GM21619 (cell line): ENCODE measurements at regions not wholly inside any gene's neighbourhood (a gene's known extent, or its start where the extent isn't known, plus 50 kb on each side); places are given as distances from the start of the nearest gene placed in this dataset.

Experiments
- ATAC-seq: cut with Tn5 transposase; IDR thresholded peaks from one replicate; pipeline ENCODE4 v1.9.1; 2021; ENCODE audit not compliant: unreplicated experiment

DNA sequence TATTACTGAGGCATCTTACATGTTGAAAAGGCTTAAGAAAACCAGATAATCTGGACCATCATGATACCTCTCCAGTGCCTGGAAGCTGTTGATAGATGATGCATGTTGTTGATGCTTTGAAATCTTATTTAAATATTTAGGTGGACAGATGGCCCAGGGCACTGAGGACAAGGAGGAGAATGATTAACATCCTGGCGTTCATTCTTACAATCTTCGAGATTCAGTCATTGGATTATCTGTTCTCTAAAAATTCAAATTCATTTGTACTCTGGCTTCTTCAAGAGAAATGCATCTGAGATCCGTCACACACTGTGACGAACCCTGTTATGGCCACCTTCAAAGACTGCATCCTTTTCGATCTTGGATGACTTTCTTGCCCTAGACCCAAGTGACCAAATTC is 121.3 kb upstream of the IGF1 start:
- no peak for ATAC-seq

DNA sequence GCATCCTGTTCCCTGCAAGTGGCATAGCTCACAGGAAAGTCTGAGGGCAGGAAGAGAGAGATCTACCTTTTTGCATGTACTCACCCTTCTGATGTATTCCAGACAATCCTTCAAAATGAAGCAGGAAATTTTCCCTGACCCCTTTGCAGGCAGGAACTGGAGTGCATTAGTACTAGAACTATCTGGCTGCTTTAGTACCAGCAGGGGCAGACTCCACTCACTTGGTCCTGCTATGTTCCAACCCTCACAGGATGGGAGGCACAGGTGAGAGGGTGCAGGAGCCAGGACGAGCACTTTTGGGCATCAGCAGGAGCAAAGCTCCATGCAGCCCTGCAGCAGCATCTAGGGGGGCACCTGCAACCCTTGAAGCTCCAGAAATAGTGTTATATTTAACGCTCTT is 116.3 kb upstream of the IGF1 start:
- no peak for ATAC-seq

DNA sequence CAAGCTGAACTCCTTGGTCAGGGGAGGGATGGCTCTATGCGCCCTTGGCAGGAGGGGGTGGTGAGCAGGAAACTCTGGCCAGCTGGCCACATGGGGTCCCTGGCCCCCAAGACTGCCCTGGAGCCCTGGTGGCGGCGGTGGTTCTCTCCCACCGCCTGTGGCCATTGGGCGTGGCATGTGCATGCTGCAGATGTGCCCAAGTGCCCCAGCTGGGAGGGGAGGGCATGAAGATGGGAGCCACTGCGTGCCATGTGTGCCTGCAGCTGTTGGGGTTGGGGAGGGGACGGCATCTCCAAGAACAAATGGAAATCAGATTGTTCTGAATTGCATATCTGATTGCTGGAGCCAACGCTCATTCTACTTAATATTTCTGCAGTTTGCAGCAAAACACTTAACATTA is 115.7 kb upstream of the IGF1 start:
- ATAC-seq: no peak

DNA sequence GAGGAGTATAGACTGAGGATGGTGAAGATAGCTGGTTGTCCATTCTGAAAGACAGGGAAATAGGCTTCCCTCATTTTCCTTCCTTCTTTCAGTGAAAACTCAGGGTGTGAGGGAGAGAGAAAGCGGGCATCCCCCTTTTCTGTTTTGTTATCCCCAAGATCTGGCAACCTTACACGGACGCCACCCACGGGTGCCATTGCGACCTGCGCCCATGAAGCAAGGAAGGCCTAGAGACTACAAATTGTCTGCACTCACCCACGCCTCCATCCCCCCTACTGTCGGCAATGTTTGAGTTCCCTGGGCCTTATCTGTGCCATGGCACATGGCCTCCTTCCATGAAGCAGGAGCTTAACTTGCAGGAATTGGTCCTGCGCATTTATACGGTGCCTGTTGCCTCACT is 115.0 kb upstream of the IGF1 start:
- ATAC-seq: no peak

DNA sequence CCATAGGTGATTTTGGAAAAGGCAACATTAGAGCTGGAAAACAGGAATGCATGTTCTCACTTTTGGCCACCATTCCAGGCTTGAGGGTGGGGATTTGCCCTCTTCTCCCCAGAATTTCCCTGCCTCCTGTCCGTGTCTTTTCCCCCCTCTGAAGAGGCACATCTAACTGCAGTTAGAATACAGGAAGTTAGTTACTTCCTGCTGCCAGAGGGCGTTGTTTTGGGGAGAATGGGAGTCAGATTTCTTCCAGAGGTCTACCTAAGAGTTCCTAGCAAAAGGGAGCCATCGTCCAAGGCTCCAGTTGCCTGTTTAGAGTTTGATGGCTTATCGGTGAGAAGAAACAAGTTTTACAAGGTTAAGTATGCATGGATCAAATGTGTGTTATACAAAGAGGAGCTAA is 112.8 kb upstream of the IGF1 start:
- no peak for ATAC-seq

DNA sequence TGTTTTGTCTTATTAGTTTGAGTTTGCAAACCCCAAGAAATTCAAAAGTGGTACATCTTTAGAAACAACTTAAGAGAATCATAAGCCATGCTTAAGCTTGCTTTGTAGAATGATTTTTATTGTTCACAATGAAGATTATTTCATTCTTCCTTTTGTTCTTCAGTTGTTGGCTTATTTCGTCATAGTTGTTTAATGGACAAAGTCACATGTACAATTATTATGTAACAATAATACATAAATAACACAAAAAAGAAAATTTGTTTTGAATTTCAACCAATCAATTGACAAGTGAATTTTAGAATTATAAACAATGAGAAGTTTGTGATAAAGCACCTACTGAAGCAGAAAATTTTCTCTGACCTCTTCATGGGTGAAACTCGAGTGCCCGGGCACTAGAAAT is 111.8 kb upstream of the IGF1 start:
- ATAC-seq: no peak

DNA sequence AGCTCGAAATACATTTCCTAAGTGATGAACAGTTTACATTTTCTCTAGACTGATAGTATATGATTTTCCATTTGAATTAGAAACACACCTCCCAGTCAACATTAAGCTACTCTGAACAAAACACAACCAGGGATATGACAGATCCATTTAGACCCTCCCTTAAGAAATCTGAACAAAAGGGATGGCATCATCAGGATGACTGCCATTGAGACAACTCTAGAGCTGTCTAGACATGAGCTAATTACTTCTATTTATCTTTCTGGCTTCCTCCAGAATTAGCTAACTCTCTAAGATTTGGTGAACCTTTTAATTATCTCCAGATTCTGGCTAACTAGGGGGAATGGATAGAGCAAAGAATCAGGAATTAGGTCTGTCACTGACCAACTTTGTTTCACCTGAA is 92.9 kb upstream of the IGF1 start:
- ATAC-seq: no peak

DNA sequence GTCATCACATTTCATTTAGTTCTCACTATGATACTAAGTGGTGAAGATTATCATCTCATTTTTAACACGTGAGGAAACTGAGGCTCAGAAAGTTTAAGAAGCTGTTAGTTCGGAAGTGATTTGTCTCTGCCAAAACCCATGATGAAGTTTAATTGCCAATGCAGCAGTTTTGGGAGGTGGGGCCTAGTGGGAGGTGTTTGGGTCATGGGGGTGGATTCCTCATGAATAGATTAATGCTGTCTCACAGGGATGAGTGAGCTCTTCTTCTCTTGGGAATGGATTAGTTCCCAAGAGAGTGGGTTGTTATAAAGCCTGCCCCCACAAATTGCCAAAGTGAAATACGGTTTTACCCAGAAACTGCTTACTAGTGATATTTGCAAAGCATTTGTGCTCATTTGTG is 91.5 kb upstream of the IGF1 start:
- no peak for ATAC-seq

DNA sequence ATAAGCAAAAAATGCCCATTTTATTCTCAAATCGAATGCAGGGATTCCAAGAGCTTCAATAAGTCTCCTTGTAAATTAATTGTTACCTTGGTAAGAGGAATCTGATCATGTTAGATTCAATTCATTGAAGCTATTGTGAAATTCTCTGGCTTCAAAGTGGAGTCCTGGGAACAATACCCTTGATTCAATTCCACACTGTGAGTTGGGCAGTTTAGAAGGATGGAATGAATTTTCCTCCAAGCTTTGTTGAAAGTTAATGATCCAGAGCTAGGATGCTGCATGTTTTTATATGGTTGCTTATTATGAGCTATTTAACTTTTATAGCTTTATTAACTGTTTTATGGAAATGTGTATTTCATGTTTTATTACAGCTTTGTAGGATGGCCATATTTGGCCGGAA is 89.9 kb upstream of the IGF1 start:
- ATAC-seq: no peak

DNA sequence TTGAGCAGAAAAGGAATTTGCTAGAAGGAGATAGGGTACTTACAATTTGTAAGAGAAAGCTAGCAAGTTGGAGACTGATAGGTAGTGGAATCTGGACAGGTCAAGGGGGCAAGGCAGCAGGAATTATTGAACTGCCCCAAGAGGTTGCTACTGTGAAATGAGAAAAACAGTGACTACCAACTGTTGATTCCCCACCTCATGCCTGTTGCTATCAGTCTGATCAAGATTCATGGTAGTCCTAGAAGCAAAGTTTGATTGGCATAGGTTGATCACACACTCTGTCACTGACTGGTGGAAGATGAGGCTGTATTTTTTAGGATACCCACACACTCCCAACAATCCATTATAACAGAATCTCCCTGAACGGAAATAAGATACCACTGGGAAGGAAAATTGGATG is 89.4 kb upstream of the IGF1 start:
- ATAC-seq: no peak

DNA sequence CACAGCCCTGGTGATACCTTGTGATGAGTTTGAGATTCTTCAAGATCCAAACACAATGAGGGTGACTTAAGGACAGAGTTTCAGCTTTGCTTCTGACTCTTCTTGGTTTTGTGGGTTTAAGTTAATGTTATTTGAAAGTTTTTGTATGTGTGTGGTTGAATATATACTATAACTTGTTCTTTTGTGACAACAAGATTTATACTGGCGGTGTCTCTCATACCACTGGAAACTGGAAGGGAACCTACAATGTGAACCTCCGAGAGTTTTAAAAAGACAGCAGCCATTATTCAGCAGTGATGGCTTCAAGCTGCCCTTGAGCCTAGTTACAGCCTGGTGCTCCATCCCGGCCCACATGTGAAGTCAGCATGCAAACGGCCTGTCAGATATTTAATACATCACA is 87.9 kb upstream of the IGF1 start:
- no peak for ATAC-seq

DNA sequence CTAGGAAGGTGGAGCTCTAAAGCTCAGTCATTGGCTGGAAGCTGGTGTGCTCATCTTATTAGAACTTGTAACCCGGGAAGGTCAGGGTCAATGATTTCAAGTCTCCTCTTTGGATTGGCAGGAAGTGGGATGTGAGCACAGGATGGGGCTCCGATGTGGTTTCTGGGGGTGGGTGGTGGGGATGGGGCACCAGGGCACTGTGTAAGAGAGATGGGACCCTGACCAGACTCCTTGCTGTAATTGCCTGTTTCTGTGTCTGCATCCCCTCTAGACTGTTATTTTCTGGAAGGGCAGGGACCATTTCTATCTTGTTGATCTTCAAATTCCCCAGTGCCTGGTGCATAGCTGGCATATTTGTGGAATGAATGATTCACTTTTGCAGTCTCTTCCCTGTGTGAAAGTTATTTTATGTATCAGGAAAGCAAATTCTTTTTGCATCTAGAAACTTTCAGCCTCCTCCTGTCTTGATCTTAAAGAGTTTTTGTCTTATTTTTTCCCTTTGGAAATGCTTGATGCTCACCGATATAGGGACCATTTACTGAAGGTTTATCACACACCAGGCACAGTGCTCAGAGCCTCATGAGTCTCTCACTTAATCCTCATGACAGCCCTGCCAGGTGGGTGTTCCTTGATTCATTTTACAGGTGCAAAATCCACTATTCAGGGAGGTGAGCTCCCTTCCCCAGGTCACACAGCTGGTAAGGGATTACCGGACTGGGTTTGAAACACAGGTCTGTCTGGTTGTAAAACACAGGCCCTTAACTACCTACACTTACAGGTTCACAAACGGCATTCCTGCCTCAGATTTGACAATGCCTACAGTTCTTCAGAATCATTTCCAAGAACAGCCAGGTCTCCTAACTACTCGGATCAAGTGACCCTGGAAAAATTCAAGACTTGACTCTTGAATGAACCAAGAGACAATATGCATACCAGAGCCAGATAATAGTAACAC is 86.9 kb upstream of the IGF1 start:
- no peak for ATAC-seq

DNA sequence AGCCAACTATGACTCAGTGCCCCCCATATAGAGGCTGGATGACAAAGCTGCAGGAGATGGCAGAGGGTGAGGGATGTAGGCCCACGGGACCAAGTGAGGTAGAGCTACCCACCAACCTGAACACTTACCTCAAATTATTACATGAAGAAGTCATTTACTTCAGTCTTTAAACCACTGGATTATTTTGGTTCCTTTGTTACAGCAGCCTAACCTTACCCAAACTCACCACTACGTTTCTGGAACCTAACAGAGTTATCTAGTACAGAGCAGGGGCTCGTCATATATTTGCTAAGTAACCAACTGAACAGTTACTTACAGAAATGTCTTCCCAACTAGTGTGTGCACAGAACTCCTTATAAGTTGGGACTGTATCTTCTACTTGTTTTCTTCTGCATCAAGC is 85.2 kb upstream of the IGF1 start:
- no peak for ATAC-seq

DNA sequence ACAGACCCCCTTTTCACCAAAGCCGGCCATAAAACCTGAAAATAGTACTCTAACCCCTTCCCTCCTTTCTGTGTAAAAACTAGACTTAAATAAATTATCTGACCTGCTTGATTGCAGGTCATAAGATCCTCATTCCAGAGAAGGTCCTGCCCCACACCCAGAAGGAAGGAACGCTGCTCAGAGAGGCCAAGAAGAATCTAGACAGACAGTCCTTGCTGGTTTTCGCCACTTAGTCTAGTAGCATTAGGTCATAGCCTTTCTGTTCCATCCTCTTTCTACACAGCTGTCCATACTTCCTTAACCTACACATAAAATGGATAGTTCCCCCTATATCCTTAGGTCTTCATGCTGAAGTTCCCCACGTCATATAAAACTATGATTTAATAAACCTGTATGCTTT is 83.7 kb upstream of the IGF1 start:
- no peak for ATAC-seq

DNA sequence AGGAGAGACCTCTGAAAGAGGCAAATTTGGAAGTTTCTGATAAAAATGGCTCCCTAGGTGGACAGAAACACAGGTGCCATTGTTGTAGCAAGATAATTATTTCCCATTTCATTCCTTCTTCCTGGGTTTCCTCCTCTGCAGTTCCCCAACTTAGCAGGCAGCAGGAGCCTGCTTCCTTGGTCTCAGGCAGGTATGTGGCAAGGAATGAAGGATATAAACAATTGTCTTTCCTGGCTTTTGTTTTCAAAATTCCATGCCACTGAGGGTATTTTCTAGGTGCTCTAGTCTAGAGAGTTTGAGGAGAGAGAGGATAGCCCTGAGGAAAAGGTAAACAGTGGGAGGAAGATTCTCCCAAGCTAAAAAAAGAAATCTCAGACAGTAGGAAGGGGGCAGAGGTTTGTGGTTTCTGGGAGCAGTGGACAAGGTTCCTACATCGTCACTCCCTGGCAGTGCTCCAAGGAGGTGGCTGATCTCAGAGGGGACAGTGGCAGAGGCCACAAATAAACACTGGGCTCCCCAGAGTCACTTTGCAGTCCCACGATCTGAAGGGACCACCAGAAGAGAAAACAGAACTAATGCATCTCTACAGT is 82.6 kb upstream of the IGF1 start:
- ATAC-seq: no peak

DNA sequence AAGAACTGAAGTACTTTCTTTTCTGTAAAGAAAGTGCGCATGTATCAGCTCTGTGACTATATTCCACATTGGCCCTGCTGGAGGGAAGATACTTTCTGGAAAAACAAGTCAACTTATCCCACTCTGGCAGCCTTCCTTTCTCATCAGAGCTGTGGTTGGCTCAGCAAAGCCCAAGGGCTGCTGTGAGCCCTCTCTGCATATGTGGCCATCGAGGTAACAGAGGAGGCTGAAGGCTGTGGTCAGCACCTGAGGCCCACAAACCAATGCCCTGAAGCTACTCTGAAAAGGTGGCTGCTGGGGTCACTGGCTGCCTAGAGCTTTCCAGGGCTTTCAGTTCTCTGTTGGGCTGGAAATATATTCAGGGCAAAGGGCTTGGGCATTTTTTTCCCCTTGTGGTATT is 70.8 kb upstream of the IGF1 start:
- no peak for ATAC-seq

DNA sequence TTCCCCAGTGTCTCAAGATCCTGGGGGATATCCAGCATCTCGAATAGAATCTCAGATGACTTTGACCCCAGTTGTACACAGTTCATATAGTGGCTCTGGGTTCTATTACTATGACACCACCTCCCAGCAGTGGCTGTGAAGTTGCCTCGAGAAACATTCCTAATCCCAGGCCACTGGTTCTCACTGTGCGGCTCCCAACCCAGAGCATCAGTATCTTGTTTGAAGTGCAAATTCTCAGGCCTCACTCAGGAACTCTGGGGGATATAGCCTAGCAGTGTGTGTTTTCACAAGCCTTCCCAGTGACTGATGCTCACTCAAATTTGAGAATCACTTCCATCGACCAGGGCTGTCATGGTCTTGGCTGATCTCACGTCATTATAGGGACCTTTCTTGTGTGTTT is 69.3 kb upstream of the IGF1 start:
- no peak for ATAC-seq

DNA sequence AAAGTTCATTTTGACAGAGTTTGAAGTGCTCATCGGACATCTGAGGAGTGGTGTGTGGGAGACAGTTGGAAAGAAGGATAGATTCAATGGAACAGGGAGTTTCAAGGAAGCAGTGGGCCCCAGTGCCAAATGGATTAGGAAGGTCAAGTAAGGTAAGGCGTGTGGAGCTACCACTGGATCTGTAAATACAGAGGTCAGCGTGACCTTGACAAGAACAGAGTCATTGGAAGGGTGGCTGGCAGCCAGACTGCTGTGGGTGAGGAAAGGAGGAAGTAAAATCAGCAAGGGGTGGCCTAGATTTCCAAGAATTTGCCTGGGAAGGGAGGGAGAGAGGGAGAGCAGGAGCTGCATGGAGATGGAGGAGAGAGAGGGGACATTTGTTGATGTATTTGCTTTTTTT is 68.2 kb upstream of the IGF1 start:
- ATAC-seq: no peak

DNA sequence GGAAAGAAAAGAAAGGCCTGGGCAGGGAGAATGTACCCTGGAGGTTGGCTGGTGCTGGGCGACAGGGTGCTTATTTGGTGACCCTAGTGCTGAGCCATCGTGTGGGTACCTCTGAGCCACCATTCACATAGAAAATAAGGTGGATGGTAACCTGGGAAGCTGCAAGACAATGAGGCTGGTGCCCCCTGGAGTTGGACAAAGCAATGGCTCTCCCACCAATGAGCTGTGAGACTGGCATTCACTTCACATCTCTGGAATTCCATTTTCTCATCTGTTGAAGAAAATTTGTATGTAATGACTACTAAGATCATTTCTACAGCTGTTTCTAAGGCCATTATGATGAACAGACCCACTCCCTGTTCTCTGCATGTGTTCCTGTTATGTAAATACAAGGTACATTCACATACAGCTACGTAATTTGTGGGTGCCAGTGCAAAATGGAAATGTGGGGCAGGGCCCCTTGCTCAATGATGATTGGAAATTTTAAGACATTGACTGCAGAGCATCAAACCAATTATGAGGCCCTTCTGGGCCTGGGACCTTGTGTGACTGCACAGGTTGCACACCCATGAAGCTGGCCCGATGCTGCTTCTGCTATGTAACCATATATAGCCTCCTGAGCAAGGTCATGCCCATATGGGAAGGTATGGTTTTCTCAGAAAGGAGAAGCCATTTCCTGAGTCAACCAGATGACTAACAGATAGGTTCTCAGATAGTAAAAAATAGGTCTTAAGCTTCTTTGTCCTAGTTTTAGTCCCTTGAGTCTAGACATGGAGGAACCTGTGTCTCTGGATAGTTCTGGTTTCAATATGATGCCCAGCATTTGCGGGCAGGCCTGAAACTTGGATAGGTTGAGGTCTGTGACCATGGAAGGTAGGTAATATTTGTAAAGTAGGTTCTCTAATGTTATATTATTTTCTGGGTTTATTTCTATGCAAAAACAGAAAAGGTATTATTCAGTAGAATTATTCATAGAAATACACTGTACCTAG is 63.4 kb upstream of the IGF1 start:
- no peak for ATAC-seq

DNA sequence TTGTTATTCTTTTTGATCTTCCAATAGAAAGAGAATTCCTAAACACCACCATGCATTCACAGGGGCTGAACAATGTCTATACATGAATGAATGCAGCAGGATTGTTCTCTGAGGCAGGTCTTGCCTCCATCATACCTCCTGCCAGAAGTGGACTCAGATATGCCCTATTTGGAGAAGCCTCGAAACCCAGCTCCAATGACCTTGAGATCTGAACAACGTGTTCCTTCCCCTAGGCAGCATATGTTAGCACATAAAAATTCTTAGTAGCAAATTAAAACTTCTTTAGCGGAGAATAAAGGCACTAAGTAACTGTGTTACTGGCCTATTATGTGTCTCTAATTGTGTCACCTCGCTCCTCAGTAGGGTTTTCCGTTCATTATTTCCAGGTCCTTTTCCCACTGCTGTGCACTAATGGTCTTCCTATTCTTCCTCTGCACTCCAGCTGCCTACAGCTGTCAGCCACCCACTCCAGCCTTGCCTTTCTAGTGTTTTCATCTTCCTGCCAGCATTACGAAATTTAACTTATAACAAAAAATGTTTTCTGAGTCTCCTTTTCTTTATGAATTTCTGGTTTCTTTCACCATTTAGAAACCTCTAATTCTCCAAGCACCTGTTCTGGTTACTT is 62.6 kb upstream of the IGF1 start:
- no peak for ATAC-seq

DNA sequence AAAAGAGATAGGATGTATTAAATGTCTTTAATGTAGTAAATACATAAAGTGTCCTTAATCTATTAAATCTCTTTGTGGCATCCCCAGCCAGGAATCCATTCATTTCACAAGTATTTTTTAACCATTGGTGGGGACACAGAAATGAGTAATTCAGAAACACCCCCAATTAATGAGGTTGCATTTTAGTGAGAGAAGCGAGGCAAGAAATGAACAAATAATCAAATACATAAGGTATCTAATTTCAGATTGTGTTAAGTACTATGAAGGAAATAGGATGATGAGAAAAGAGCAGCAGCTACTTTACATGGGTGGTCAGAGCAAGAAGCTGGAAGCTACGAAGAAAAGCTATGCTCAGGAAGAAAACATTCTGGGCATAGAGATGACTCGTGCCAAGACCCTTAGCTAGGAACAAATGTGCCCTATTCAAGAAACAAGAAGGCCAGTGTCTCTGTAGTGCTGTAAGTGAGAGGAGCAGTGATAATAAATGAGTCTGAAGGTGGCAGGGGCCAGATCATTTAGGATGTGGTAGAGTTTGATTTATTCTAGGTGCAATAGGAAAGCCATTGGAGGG is 60.5 kb upstream of the IGF1 start:
- no peak for ATAC-seq
